HG03025 (cell line): ENCODE measurements at regions not wholly inside any gene's neighbourhood (a gene's known extent, or its start where the extent isn't known, plus 50 kb on each side); places are given as distances from the start of the nearest gene placed in this dataset.
"Not testable (repeated sequence)": the region's sequence is repeated elsewhere in the genome, so short reads cannot be mapped to it uniquely, and the experiment has no call there.

Experiments
- ATAC-seq: cut with Tn5 transposase; IDR thresholded peaks from one replicate; pipeline ENCODE4 v1.9.1; 2021; ENCODE audit warnings: mild to moderate bottlenecking, moderate library complexity; ENCODE audit not compliant: unreplicated experiment, low FRiP score

DNA sequence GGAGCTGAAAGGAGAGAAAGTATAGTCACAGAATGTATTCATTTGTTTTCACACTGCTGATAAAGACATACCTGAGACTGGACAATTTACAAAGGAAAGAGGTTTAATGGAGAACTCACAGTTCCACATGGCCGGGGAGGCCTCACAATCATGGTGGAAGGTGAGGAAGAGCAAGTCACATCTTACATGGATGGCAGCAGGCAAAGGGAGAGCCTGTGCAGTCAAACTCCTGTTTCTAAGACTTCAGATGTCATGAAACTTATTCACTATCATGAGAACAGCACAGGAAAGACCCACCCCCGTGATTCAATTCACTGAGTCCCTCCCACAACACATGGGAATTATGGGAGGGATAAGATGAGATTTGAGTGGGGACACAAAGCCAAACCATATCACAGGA is 224.7 kb downstream of the LNPK start:
- ATAC-seq: not testable (repeated sequence)

DNA sequence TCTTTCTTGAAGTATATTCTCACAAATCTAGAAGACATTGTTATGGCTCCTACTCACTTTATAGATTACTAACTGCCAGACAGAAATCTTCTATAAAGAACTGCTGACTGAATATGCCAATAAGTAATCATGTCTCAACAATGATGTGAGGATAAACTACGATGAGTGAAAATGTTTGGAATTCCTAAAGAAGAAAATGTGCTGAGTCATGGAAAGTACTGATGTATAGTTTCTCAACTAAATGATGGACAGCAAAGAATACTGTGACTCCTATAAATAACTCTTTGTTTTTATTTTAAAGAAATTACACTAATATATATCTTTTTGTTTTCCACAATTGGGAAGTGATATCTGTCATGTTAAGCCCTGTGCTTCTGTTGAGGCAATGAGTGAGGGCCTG is 232.9 kb downstream of the LNPK start:
- no peak for ATAC-seq

DNA sequence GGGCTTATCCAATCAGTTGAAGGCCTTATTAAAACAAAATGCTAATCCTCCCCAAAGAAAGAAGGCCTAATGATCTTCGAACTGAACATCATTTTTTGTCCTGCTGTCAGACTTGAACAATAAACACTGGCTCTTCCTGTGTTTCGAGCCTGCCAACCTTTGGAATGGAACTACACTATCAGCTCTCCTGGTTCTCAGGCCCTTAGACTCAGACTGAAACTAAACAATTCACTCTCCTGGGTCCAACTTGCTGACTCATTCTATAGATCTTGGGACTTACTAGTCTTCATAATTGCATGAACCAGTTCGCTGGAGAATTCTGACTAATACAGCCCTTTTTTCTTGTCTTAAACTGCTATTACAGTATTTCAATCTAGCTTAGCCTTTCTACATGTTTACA is 235.2 kb downstream of the LNPK start:
- no peak for ATAC-seq

DNA sequence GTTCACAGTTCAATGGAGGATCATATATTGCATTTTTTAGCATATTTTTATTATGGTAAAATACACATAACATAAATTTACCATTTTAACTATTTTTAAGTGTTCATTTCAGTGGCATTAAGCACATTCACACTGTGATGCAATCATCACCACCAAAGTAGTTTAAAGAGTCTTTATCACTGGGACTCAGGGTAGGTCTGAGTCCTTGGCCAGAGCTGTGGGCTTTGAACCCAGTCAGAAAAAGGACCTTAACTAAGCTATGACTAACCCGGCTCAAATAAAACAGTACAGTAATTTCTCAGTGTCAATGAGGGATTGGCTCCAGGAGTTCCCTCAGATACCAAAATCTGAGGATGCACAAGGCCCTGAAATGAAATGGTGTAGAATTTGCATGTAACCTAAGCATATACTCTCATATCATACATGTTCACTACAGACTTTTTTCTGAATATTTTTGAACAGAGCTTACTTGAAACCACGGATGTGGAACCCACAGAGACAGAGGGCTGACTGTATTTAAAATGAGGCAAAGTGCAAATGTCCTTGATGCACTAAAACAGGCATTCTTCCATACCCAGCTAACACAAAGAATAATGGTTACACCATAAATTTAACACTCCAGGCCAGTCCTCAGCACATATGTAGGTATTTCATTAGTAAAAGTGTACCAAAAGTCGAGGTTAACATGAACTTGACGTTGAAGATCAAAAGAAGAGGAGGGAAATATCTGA is 246.2 kb downstream of the LNPK start:
- no peak for ATAC-seq

DNA sequence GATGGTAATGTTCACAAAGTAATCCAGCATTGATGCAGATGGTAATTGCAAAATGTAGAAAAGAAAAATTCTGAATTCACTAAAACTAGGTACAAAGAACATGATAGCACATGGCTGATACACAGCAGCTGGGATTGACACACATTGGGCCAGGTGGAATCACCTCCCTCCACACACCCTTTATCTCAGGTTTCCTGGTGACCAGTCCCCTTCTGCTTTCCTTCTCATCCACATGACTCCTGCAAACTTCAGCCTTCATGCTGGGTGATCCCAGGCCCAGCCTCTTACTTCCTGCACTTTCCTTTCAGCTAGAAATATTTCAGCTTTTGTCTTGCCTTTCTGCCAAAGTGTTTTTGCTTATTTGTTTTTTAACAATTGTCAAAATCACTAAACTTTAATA is 246.9 kb downstream of the LNPK start:
- no peak for ATAC-seq

DNA sequence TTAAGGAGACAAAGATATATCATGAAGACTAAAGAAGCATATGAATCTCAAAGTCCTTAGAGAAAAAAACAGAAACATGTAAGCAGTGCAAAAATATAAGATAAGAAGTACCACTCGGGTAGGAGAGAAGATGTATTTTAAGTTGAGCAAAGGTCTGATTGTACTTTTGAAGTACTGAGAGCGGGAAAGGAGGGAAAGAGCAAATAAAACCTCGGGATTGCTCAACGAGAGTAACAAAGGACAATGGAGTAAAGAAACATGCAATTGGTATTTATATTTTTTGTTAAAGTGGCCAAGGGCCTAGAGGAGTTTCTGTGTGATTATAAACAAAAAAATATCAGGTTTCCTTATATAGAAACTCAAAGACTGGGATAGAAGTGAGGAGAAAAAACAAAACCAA is 251.9 kb downstream of the LNPK start:
- ATAC-seq: no peak

DNA sequence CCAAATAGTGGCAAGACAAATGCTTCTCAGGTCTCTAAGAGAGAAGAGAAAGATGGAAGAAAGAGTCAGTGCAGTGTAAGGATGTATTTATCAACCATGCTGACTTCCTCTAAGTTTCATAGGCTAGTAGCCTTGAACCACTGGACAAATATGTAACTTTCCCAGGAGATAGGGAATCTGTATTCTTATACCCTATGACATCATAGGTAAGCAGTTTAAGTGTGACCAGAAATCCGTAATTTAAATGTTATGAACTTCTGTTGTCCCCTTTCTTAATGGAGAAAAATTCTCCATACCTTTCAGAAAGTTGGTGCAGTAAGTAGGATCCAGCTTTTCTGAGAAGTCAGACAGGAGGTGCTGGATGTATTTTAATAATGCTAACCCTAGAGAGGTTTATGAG is 256.2 kb downstream of the LNPK start:
- no peak for ATAC-seq

DNA sequence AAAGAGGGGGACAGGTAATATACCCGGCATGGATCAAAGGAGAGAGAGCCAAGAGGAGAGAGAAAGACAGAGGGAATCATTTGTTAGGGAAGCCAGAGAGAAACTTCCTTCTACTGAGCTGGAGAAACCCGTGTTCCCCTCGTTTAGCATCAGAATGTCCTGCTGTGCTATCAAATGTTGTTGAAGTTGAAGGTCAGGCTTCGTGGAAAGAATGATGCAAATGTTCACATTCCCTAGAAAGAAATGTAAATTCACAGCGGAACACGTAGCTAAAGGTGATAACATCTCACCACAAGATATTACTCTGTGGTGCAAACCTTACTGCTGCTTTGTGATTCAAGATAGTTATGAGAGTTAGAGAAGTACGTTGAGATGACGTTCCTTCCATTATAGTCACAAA is 258.1 kb downstream of the LNPK start:
- ATAC-seq: no peak

DNA sequence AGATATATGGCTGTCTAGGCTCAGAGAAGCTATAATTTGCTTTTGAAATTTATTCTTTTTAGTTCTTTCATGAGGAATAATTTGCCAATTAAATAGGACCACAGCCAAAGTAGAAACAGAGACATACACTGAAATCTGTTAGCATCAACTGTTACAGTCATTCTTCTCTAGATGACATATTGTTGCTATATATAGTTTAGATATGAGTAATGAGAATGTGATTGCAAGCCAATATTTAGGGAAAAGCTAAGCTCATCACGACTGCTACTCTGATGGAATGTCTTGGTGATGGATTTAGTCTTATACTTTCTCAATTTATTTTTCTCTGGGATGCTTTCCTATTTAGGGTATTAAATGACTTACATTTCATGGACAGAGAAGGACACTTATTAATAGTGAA is 259.1 kb downstream of the LNPK start:
- no peak for ATAC-seq

DNA sequence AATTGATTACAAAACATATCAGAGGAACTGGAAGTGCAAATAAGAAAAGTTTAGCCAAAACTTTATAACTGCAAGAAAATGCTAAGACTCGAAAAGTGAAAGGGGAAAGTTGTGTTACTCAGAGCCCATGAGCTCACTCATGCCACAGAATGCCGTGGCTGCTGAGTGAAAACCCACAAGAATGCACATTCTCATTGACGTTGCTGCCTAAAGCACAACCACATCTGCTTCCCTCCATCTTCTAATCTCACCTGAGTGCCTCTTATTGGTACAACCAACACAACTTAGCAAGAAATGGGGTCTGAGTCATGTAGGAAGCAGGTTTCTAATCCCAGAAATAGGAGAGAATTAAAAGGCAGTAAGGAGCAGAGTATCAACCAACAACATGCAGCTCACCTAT is 259.7 kb downstream of the LNPK start:
- ATAC-seq: no peak

DNA sequence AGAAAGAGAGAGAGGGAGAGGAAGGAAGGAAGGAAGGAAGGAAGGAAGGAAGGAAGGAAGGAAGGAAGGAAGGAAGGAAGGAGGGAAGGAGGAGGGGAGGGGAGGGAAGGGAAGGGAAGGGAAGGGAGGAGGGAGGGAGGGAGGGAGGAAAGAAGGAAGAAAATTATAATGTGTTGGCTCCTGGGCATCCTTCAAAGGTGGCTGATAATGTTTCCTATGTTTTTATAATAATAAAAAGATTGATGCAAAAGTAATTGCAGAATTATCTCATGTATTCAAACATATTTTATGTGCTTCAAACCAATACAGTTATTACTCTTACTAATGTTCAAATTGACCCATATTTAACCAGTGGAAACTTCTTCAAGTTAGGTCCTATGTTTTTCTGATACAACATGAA is 260.9 kb downstream of the LNPK start:
- no peak for ATAC-seq

DNA sequence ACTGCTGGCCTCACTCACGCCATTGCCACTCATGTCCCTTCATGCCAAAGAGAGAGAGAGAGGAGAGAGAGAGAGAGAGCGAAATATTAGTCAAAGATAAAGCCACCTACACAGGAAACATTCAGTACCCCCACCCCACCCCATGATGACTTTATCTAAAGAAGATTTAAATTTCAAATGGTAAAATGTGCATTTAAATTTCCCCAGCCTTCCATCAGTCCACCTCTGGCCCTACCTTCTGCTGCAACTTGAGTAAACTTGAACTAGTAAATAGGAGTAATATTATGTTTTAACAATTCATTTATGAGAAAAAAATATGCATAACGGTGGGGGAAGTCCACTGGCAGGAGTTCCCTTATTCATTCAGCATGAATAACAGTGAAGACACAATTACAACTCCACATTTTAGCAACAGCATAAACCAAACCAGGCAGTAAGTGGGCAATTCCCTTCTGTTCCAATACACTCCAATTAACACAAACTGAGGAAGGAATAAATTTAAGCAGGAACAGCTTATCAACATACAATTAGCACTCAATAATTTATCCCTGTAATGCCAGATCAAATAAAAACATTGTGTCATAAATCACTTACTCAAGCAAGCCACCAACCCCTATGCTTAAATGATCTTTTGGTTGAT is 264.2 kb downstream of the LNPK start:
- no peak for ATAC-seq

DNA sequence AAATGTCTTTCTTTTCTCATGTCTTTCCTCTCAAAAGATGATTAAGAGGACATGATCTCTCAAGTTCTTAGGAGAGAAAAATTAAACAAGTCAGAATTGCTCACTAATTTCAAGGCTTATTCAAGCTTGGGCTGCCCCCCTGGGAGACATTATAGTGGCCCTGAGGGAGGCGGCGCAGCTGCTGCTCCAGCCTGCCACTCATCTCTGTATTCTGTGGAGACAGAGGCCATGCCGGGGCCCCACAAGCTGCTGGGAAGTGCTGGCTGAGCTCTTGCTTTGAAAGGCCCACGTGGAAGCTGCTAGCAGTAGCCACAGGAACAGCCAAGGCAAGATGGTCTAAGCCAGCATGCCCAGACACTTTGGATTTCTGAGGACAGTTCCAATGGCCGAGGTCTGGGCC is 267.4 kb downstream of the LNPK start:
- ATAC-seq: no peak

DNA sequence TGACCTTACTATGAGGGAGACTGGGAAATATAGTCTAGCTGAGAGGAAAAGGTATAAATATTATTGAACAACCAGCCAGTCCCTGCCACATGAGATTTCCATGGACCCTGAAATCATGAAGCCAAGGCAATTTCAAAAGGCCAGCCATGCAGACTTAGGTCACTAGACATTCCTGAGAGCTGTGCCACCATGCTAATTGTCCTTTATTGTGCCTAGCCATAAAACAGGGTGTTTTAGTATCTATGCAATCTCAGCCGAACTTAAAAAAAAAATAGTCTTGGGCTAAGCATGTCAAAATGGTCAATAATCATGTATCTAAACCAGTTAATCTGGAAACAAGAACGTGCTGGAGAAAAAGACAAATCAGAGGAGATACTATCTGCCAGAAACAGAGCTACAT is 269.5 kb downstream of the LNPK start:
- ATAC-seq: no peak

DNA sequence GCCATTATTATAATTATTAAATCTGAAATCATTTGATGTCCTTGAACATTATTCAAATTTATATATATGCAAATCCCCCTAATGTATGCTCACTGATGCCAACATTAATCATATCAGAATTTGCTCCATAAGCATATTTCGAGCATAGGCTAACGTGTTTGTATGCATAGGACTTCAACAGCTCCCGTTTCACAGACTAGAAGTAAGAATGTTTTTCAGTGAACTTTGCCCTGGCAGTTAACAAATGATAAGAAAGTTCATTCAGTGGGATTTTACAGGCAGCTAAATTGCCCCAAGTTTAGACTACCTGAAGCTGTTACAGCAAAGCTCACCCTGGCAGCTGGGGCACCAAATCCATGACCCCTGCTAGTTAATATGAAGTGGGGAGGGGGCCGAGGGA is 272.0 kb downstream of the LNPK start:
- no peak for ATAC-seq

DNA sequence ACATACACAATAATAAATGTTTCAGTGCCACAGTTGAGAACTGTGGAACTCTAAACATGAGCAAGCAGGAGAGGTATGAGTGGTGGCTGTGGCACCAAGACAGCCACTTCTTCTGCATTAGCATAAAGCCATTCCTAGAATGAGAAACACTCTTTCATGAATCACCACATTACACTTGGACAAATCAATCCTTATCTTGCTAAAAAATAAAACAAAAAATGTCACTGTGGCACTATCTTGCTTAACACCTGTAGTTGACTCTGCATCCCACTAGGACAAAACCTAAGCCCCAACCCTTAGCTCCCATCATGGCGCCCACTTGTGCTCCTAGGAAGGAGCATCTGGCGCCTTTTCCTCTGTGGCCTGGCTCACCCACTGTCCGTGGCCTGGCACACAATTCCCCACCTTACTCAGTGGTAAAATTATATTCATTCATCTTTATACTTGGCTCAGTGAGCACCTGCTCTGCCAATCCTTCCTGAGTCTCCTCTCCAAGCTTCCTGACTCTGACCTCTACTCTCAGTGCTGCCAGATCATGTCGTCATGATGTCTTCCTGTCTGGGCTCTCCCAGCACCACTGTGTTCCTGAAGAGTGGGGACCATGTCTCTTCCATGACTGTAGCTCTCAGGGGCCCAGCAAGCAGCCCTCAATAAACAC is 272.9 kb downstream of the LNPK start:
- no peak for ATAC-seq

DNA sequence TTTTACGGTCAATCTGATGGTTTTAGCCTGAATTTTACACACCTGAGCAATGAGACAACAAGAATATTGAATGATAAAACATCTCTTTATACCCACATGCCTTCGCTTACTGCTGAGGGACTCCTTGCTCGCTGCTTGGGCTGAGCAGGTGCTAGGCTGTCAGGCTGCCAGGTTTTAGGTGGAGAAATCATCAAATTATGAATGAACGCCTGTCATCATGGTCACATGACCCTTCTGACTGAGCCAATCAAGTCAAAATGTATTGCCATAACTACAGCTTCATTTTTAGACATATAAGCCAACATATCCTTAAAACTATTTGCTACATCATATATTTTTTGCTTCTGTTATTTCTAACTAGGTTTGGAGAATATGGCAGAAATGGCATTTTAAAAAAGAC is 274.0 kb downstream of the LNPK start:
- ATAC-seq: no peak

DNA sequence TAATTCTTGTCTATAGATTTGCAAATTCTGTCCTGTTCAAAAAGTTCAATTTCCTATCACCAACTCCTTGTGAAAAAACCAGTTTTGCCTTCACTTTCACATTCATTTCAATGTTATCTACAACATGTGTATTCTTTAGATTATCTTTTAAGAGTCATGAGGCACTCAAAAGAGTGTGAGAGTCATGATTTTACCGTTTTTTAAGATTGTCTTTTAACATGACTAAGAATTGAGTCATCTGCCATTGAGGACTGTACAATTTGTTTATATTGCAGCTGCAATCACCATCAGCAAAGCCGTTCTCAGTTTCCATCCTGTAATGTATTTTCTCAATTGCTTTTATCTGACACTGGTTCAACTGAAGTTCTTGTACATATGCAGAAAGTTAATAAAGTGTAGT is 275.8 kb downstream of the LNPK start:
- no peak for ATAC-seq

DNA sequence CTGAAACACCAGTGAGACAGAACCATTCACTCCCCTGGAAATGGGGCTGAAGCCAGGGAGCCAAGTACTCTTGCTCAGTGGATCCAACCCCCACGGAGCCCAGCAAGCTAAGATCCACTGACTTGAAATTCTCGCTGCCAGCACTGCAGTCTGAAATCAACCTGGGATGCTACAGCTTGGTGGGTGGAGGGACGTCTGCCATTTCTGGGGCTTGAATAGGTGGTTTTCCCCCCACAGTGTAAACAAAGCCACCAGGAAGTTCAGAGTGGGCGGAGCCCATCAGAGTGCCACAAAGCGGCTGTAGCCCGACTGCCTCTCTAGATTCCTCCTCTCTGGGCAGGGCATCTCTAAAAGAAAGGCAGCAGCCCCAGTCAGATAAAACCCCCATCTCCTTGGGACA is 292.8 kb downstream of the LNPK start:
- ATAC-seq: no peak

DNA sequence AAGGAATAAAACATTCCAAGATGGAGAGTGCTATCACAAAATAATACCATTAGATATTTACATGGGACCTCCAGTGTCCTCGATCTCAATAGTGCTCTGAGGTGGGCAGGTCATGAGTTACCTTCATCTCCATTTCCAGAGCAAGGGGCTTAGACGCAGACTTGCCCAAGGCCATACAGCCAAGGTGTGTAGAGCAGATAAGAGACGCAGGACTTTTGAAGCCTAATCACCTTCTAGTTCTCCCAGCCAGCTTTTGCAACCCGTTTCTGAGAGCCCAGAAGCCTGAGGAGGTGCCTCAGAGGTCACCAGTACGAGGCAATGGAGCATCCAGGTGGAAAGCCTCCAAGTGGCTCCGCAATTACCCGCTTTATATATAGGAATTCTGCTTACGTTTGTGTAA is 294.7 kb downstream of the LNPK start:
- no peak for ATAC-seq

DNA sequence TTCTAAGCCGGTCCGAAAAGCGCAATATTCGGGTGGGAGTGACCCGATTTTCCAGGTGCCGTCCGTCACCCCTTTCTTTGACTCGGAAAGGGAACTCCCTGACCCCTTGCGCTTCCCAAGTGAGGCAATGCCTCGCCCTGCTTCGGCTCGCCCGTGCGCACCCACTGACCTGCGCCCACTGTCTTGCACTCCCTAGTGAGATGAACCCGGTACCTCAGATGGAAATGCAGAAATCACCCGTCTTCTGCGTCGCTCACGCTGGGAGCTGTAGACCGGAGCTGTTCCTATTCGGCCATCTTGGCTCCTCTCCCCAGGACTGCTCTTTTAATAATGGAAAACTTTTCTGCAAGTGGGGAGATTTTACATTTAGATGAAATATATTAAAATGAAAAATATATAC is 297.5 kb downstream of the LNPK start:
- not testable (repeated sequence) for ATAC-seq

DNA sequence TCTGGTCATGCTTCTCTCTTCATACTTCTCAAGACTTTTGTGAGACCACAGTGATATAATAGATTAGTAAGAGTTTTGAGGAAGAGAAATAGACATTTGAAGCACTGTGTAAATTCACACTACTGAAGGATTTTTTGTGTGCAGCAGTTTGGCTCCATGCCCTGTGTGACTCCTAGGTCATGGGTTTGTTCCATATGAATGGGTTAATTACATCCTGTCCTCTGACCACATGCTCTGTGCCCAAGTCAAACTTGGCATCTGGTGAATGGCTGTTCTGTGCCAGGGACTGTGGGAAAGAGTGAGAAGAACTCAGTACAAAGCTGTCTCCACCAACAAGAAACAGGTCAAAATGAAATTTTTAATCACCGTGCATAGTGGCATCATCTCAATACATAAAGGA is 304.0 kb downstream of the LNPK start:
- ATAC-seq: no peak
